ENCODE measurements at regions not wholly inside any gene's neighbourhood (a gene's known extent, or its start where the extent isn't known, plus 50 kb on each side); places are given as distances from the start of the nearest gene placed in this dataset.

DNA sequence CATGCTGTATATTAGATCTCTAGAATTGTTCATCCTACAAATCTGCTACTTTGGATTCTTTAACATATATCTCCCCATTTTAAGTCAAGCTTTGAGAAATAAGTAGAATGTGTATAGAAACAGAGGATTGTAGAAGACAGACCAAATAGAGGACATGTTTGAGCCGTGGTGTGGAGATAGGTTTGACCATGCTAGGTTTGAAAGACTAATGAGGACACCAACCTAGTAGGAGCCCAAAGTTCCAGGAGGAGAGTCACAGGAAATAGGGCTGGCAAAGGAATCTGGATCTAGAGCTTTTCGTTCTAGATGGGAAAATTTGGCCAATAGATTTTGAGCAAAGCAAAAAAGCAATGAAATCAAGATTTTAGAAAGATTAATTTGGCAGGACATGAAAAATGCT is 60.5 kb upstream of the TBX20 start:
- DNase-seq = no peak
- no peak overlapping the region for H3K4me3 ChIP-seq
- intact Hi-C loops (cut with DNase I) = no loop called here

DNA sequence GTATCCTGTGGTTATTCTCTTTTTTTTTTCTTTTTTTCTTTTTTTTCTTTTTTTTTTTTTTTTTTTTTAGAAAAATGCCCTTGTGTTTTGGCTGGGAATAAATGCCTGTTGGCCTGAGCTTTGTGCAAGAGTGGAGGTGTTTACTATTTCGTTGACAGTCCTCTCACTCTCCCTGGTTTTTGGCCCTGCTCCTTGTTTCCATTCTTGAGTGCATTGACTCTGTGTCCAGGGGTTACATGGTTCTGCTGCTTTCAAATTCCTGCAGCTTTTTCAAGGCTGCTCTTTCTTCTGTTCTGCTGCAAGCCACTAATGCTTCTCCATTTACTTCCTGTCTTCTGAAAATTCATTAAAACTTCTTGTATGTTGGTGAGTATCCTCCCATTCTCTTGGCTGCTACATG is 59.7 kb upstream of the TBX20 start:
- Histone ChIP-seq H3K9me3 (no peaks in the 10 kb centered on the region), H3K9ac (ENCODE audit: low read depth in 2 of 2, low read length in 2 of 2) (no peak overlapping the region), H3K27me3 (no peaks in the 10 kb centered on the region), H3K4me3 (no peak overlapping the region), H3K4me1 (no peaks in the 10 kb centered on the region), H3K36me3 (no peaks in the 10 kb centered on the region), H3K27ac (no peak overlapping the region)
- intact Hi-C loops (cut with DNase I) = no loop called here
- no peak for DNase-seq
- TF ChIP-seq, protein P1, sequence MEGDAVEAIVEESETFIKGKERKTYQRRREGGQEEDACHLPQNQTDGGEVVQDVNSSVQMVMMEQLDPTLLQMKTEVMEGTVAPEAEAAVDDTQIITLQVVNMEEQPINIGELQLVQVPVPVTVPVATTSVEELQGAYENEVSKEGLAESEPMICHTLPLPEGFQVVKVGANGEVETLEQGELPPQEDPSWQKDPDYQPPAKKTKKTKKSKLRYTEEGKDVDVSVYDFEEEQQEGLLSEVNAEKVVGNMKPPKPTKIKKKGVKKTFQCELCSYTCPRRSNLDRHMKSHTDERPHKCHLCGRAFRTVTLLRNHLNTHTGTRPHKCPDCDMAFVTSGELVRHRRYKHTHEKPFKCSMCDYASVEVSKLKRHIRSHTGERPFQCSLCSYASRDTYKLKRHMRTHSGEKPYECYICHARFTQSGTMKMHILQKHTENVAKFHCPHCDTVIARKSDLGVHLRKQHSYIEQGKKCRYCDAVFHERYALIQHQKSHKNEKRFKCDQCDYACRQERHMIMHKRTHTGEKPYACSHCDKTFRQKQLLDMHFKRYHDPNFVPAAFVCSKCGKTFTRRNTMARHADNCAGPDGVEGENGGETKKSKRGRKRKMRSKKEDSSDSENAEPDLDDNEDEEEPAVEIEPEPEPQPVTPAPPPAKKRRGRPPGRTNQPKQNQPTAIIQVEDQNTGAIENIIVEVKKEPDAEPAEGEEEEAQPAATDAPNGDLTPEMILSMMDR (IDR thresholded peaks at IDR 0.05) = no peak

More for the DNA sequence above, 60.5 kb upstream of the TBX20 start:
- TF ChIP-seq, protein P1 (IDR thresholded peaks at IDR 0.05) = no peak
- Histone ChIP-seq H3K9ac (ENCODE audit: low read depth in 2 of 2, low read length in 2 of 2) (no peak overlapping the region), H3K36me3 (no peaks in the 10 kb centered on the region), H3K27me3 (no peaks in the 10 kb centered on the region), H3K27ac (no peak overlapping the region), H3K9me3 (no peaks in the 10 kb centered on the region), H3K4me1 (no peaks in the 10 kb centered on the region)

Data from colonic mucosa (tissue), 4 donors.